ENCODE measurements at regions not wholly inside any gene's neighbourhood (a gene's known extent, or its start where the extent isn't known, plus 50 kb on each side); places are given as distances from the start of the nearest gene placed in this dataset.

- no peaks in the 10 kb centered on the region for H3K27me3 ChIP-seq (ENCODE audit: control insufficient read depth, insufficient read depth, low read length)
- H3K27ac Mint-ChIP-seq: no peak overlapping the region
- ATAC-seq (no peak), DNase-seq (no peak)
- H3K27me3 Mint-ChIP-seq (ENCODE audit: low read depth in 2 of 2): no peaks in the 10 kb centered on the region
- H3K4me1 Mint-ChIP-seq: no peaks in the 10 kb centered on the region
- H3K36me3 Mint-ChIP-seq: no peaks in the 10 kb centered on the region
- no peaks in the 10 kb centered on the region for H3K9me3 ChIP-seq (ENCODE audit: control insufficient read depth, insufficient read depth, low read length)
- no peak for TF ChIP-seq CTCF (IDR thresholded peaks at IDR 0.05)
- intact Hi-C loops (cut with micrococcal nuclease): no loop called here
- no peaks in the 10 kb centered on the region for H3K36me3 ChIP-seq (ENCODE audit: control insufficient read depth, insufficient read depth, low read length)
- no peaks in the 10 kb centered on the region for H3K4me1 ChIP-seq (ENCODE audit: control insufficient read depth, insufficient read depth, low read length)
- no peak overlapping the region for H3K27ac ChIP-seq (ENCODE audit: low read length)
- no peak overlapping the region for H3K4me3 Mint-ChIP-seq
- no peak overlapping the region for H3K4me3 ChIP-seq (ENCODE audit: low read length)
- H3K9me3 Mint-ChIP-seq: peaks cover 7 to 12% of the 10 kb centered on the region in 2 donors
These were observed 823.7 kb downstream of the AACS start for GRCh38 chr12:125888921-125889320.

- no peaks in the 10 kb centered on the region for H3K4me1 ChIP-seq (ENCODE audit: control insufficient read depth, insufficient read depth, low read length)
- Mint-ChIP-seq H3K27ac (no peak overlapping the region), H3K9me3 (peaks cover 7 to 10% of the 10 kb centered on the region in 2 donors), H3K4me1 (no peaks in the 10 kb centered on the region), H3K36me3 (no peaks in the 10 kb centered on the region), H3K4me3 (no peak overlapping the region), H3K27me3 (ENCODE audit: low read depth in 2 of 2) (no peaks in the 10 kb centered on the region)
- no peaks in the 10 kb centered on the region for H3K9me3 ChIP-seq (ENCODE audit: control insufficient read depth, insufficient read depth, low read length)
- no peak overlapping the region for H3K4me3 ChIP-seq (ENCODE audit: low read length)
- no peak for ATAC-seq
- H3K27me3 ChIP-seq (ENCODE audit: control insufficient read depth, insufficient read depth, low read length): no peaks in the 10 kb centered on the region
- no peaks in the 10 kb centered on the region for H3K36me3 ChIP-seq (ENCODE audit: control insufficient read depth, insufficient read depth, low read length)
- DNase-seq: no peak
- WGBS (ENCODE audit: insufficient coverage): 47% methylated on average over 6 of the region's 6 CpGs
- TF ChIP-seq CTCF (IDR thresholded peaks at IDR 0.05): no peak
- no peak overlapping the region for H3K27ac ChIP-seq (ENCODE audit: low read length)
- intact Hi-C loops (cut with micrococcal nuclease): no loop called here
These were observed 824.5 kb downstream of the AACS start for GRCh38 chr12:125889742-125890141.

GRCh38 chr12:125890366-125890905 is 825.2 kb downstream of the AACS start:
- intact Hi-C loops (cut with micrococcal nuclease): no loop called here
- H3K36me3 ChIP-seq (ENCODE audit: control insufficient read depth, insufficient read depth, low read length): no peaks in the 10 kb centered on the region
- DNase-seq (no peak), ATAC-seq (no peak)
- H3K4me1 ChIP-seq (ENCODE audit: control insufficient read depth, insufficient read depth, low read length): no peaks in the 10 kb centered on the region
- no peaks in the 10 kb centered on the region for H3K27me3 ChIP-seq (ENCODE audit: control insufficient read depth, insufficient read depth, low read length)
- H3K4me3 Mint-ChIP-seq: no peak overlapping the region
- H3K4me3 ChIP-seq (ENCODE audit: low read length): no peak overlapping the region
- 78% methylated on average over 6 of the region's 7 CpGs for WGBS (ENCODE audit: insufficient coverage)
- no peaks in the 10 kb centered on the region for H3K9me3 ChIP-seq (ENCODE audit: control insufficient read depth, insufficient read depth, low read length)
- H3K27me3 Mint-ChIP-seq (ENCODE audit: low read depth in 2 of 2): no peaks in the 10 kb centered on the region
- no peaks in the 10 kb centered on the region for H3K4me1 Mint-ChIP-seq
- H3K36me3 Mint-ChIP-seq: no peaks in the 10 kb centered on the region
- no peak for TF ChIP-seq CTCF (IDR thresholded peaks at IDR 0.05)
- no peak overlapping the region for H3K27ac Mint-ChIP-seq
- peaks cover 7% of the 10 kb centered on the region in 2 donors for H3K9me3 Mint-ChIP-seq
- H3K27ac ChIP-seq (ENCODE audit: low read length): no peak overlapping the region

- intact Hi-C loops (cut with micrococcal nuclease): no loop called here
- no peak overlapping the region for H3K4me3 Mint-ChIP-seq
These were observed 825.7 kb downstream of the AACS start for GRCh38 chr12:125890971-125891370.

More at GRCh38 chr12:125890971-125891370, 825.7 kb downstream of the AACS start:
- H3K27me3 Mint-ChIP-seq (ENCODE audit: low read depth in 2 of 2): no peaks in the 10 kb centered on the region
- 77% methylated on average over 5 of the region's 5 CpGs for WGBS (ENCODE audit: insufficient coverage)
- H3K36me3 ChIP-seq (ENCODE audit: control insufficient read depth, insufficient read depth, low read length): no peaks in the 10 kb centered on the region
- H3K27ac Mint-ChIP-seq: no peak overlapping the region
- no peaks in the 10 kb centered on the region for H3K36me3 Mint-ChIP-seq
- H3K27me3 ChIP-seq (ENCODE audit: control insufficient read depth, insufficient read depth, low read length): no peaks in the 10 kb centered on the region
- peaks cover 7% of the 10 kb centered on the region in 2 donors for H3K9me3 Mint-ChIP-seq
- H3K4me1 Mint-ChIP-seq: no peaks in the 10 kb centered on the region
- H3K4me1 ChIP-seq (ENCODE audit: control insufficient read depth, insufficient read depth, low read length): no peaks in the 10 kb centered on the region
- ATAC-seq (no peak), DNase-seq (no peak)
- no peak for TF ChIP-seq CTCF (IDR thresholded peaks at IDR 0.05)
- no peaks in the 10 kb centered on the region for H3K9me3 ChIP-seq (ENCODE audit: control insufficient read depth, insufficient read depth, low read length)
- H3K4me3 ChIP-seq (ENCODE audit: low read length): no peak overlapping the region
- no peak overlapping the region for H3K27ac ChIP-seq (ENCODE audit: low read length)

Measured in natural killer cell (primary cell).